Fibroblast of peridontal ligament (primary cell): ENCODE measurements at regions not wholly inside any gene's neighbourhood (a gene's known extent, or its start where the extent isn't known, plus 50 kb on each side); places are given as distances from the start of the nearest gene placed in this dataset.
A peak's percentile ranks its signal among the peaks of the same experiment; 100 is the strongest.
"Not testable (repeated sequence)": the region's sequence is repeated elsewhere in the genome, so short reads cannot be mapped to it uniquely, and the experiment has no call there.

Experiments used
- DNase-seq: peaks from one replicate; pipeline ENCODE4 v3.0.0-alpha.2; 2010; ENCODE audit errors: extremely low read depth

GRCh38 chr7:24629958-24630357 is 56.7 kb downstream of the PALS2 start:
- not testable (repeated sequence) for DNase-seq

GRCh38 chr7:24630596-24630995 is 57.3 kb downstream of the PALS2 start:
- no peak for DNase-seq

- no peak for DNase-seq
Measured at GRCh38 chr7:24637021-24637420, 63.8 kb downstream of the PALS2 start.

GRCh38 chr7:24637706-24638105 is 64.5 kb downstream of the PALS2 start:
- DNase-seq: peak; percentile 42

GRCh38 chr7:24644567-24644966 is 71.3 kb downstream of the PALS2 start:
- DNase-seq: not testable (repeated sequence)
